ENCODE measurements at regions not wholly inside any gene's neighbourhood (a gene's known extent, or its start where the extent isn't known, plus 50 kb on each side); places are given as distances from the start of the nearest gene placed in this dataset.
A peak's percentile ranks its signal among the peaks of the same experiment; 100 is the strongest.
"Not testable (repeated sequence)": the region's sequence is repeated elsewhere in the genome, so short reads cannot be mapped to it uniquely, and the experiment has no call there.

DNA sequence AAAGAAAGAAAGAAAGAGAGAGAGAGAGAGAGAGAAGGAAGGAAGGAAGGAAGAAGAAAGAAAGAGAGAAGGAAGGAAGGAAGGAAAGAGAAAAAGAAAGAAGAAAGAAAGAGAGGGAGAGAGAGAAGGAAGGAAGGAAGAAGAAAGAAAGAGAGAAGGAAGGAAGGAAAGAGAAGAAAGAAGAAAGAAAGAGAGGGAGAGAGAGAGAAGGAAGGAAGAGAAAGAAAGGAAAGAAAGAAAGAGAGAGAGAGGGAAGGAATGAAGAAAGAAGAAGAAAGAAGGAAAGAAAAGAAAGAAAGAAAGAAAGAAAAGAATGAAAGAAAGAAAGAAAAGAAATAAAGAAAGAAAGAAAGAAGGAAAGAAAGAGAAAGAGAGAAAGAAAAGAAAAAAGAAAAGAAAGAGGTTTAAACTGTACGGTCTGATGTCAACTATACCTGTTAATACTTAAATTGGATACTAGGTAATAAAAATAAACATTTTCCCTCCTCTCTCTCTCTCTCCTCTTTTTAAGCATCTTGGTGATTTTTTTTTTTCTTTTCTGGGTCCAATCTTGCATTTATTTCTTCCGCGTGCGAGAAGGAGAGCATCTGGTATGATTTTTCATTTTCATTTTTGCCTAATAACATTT, 93.8 kb downstream of the CRLF2 start:
- no peak for DNase-seq (ENCODE audit: low spot score in 2 of 2)
- Histone ChIP-seq H3K27ac (no peak overlapping the region), H3K4me1 (no peaks in the 10 kb centered on the region), H3K27me3 (peaks cover 0 to 1% of the 10 kb centered on the region in 2 donors), H3K36me3 (no peaks in the 10 kb centered on the region), H3K4me3 (no peak overlapping the region), H3K9me3 (no peaks in the 10 kb centered on the region)
- no peak for TF ChIP-seq POLR2AphosphoS5 (IDR thresholded peaks at IDR 0.05)
- no peak for TF ChIP-seq POLR2A (IDR thresholded peaks at IDR 0.05)
- TF ChIP-seq, protein P1, sequence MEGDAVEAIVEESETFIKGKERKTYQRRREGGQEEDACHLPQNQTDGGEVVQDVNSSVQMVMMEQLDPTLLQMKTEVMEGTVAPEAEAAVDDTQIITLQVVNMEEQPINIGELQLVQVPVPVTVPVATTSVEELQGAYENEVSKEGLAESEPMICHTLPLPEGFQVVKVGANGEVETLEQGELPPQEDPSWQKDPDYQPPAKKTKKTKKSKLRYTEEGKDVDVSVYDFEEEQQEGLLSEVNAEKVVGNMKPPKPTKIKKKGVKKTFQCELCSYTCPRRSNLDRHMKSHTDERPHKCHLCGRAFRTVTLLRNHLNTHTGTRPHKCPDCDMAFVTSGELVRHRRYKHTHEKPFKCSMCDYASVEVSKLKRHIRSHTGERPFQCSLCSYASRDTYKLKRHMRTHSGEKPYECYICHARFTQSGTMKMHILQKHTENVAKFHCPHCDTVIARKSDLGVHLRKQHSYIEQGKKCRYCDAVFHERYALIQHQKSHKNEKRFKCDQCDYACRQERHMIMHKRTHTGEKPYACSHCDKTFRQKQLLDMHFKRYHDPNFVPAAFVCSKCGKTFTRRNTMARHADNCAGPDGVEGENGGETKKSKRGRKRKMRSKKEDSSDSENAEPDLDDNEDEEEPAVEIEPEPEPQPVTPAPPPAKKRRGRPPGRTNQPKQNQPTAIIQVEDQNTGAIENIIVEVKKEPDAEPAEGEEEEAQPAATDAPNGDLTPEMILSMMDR (IDR thresholded peaks at IDR 0.05): no peak
- intact Hi-C loops (cut with DNase I; ENCODE audit: low total_unique reads): no loop called here

DNA sequence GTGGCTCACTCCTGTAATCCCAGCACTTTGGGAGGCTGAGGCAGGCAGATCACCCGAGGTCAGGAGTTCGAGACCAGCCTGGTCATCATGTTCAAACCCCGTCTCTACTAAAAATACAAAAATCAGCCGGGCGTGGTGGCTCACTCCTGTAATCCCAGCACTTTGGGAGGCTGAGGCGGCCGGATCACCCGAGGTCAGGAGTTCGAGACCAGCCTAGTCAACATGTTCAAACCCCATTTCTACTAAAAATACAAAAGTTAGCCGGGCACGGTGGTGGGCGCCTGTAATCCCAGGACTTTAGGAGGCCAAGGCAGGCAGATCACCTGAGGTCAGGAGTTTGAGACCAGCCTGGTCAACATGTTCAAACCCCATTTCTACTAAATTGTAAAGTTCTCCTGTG, 97.0 kb downstream of the CRLF2 start:
- H3K27me3 ChIP-seq: peaks cover 0 to 13% of the 10 kb centered on the region in 2 donors
- DNase-seq (ENCODE audit: low spot score in 2 of 2): peak in 1 of 2 donors; percentile 49
- H3K4me1 ChIP-seq; H3K36me3 ChIP-seq; H3K27ac ChIP-seq; H3K4me3 ChIP-seq; H3K9me3 ChIP-seq; intact Hi-C loops (cut with DNase I; ENCODE audit: low total_unique reads): not testable (repeated sequence)

DNA sequence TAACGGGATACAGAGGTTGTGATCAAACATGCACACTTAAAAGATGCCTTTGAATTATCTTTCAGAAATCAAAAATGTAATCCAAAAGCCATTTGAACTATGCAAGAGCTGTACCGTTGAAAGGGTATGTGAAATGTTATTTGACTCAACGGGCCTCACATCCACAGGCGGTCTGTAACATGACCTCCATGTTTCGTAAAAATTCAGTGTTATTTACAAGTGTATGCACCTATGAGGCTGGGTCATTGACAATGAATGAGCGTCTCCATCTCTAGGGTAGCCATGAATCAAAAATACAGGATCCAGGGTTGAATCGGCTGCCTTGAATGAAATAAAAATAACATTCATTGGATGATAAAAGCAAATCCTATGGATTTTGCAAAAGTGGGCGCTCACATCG, 100.1 kb downstream of the CRLF2 start:
- Histone ChIP-seq H3K27ac (no peak overlapping the region), H3K4me1 (no peaks in the 10 kb centered on the region), H3K36me3 (no peaks in the 10 kb centered on the region), H3K27me3 (peaks cover 0 to 27% of the 10 kb centered on the region in 2 donors), H3K9me3 (no peaks in the 10 kb centered on the region), H3K4me3 (no peak overlapping the region)
- intact Hi-C loops (cut with DNase I; ENCODE audit: low total_unique reads): no loop called here
- DNase-seq (ENCODE audit: low spot score in 2 of 2): no peak
- no peak for TF ChIP-seq POLR2A (IDR thresholded peaks at IDR 0.05)
- TF ChIP-seq, protein P1 (IDR thresholded peaks at IDR 0.05): no peak
- TF ChIP-seq POLR2AphosphoS5 (IDR thresholded peaks at IDR 0.05): no peak

DNA sequence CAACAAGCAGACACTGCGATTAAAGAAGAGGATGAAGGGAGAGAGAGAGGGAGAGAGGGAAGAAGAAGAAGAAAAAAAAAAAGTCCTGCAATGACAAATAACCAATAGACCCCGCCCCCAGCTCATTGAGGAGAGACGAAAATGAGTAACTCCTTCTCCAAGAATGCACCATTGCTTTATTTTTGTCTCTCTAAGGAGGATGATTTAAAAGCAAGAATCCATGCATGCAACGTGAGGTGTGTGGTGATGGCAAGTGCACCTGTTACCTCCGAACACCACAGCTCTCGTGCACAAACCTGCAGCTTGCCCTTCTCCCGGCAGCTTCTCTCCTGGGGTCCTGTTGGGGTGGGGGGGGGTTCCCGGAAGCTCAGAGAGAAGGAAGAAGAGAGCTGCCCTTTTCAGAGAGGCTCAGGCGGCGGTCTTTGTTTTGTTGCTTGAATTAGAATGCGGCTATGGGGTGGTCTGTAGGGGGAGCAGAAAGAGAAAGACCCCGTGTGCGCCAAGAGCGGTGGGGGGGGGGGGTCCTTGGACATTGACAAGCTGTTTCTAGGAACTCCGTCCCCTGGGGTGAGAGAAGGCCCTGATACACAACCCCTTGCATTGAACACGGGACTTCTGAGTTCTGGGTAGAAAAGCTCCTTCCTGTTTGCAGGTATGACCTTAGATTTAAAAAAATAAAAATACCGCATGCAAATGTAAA, 100.7 kb downstream of the CRLF2 start:
- intact Hi-C loops (cut with DNase I; ENCODE audit: low total_unique reads): no loop called here
- TF ChIP-seq POLR2AphosphoS5 (IDR thresholded peaks at IDR 0.05): no peak
- Histone ChIP-seq H3K27me3 (peaks cover 0 to 29% of the 10 kb centered on the region in 2 donors), H3K36me3 (no peaks in the 10 kb centered on the region), H3K4me3 (no peak overlapping the region), H3K4me1 (no peaks in the 10 kb centered on the region), H3K9me3 (no peaks in the 10 kb centered on the region), H3K27ac (no peak overlapping the region)
- no peak for DNase-seq (ENCODE audit: low spot score in 2 of 2)

DNA sequence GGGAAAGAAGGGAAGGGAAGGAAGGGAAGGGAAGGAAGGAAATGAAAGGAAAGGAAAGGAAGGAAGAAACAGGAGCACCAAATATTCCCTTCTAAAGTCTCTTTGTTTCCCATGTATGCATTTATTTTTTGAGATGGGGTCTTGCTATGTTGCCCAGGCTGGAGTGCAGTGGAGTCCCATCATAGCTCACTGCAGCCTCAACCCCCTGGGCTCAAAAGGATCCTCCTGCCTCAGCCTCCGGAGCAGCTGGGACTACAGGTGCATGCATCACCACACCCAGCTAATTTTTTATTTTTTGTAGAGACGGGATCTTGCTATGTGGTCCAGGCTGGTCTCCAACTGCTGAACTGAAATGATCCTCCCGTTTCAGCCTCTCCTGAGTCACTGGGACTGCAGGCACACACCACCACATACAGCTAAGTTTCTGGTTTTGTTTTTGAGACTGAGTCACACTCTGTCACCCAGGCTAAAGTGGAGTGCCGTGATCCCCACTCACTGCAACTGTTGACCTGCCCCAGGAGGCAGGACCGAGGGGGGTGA, 102.8 kb downstream of the CRLF2 start:
- Histone ChIP-seq H3K36me3 (no peaks in the 10 kb centered on the region), H3K27ac (no peak overlapping the region), H3K4me1 (no peaks in the 10 kb centered on the region), H3K9me3 (no peaks in the 10 kb centered on the region), H3K27me3 (peaks cover 0 to 29% of the 10 kb centered on the region in 2 donors), H3K4me3 (no peak overlapping the region)
- DNase-seq (ENCODE audit: low spot score in 2 of 2): peak in 1 of 2 donors; percentile 25
- intact Hi-C loops (cut with DNase I; ENCODE audit: low total_unique reads): no loop called here
- TF ChIP-seq POLR2A (IDR thresholded peaks at IDR 0.05) (no peak), POLR2AphosphoS5 (IDR thresholded peaks at IDR 0.05) (no peak)
- TF ChIP-seq, protein P1 (IDR thresholded peaks at IDR 0.05): no peak

All from breast epithelium (tissue), 4 donors.